ENCODE measurements at regions not wholly inside any gene's neighbourhood (a gene's known extent, or its start where the extent isn't known, plus 50 kb on each side); places are given as distances from the start of the nearest gene placed in this dataset.

GRCh38 chr6:110532431-110532830 is 56.0 kb upstream of the SLC22A16 start:
- intact Hi-C loops (cut with DNase I, micrococcal nuclease), result no loop called here
- no peaks in the 10 kb centered on the region for H3K36me3 Mint-ChIP-seq (ENCODE audit: low read depth)
- ATAC-seq (ENCODE audit: poor library complexity), result no peak
- H3K4me1 ChIP-seq (ENCODE audit: insufficient read depth, low read length), result peaks cover 4% of the 10 kb centered on the region
- no peak for TF ChIP-seq CTCF (IDR thresholded peaks at IDR 0.05)
- no peak for DNase-seq
- POLR2A ChIA-PET, result no interaction called here
- no peak overlapping the region for H3K4me3 Mint-ChIP-seq
- H3K4me1 Mint-ChIP-seq (ENCODE audit: low read depth), result peaks cover 7% of the 10 kb centered on the region
- no peaks in the 10 kb centered on the region for H3K9me3 Mint-ChIP-seq
- H3K27me3 ChIP-seq (ENCODE audit: control insufficient read depth in 1 of 2, insufficient read depth in 2 of 2, low read length in 2 of 2), result no peaks in the 10 kb centered on the region
- no peaks in the 10 kb centered on the region for H3K9me3 ChIP-seq (ENCODE audit: control insufficient read depth in 1 of 2, insufficient read depth in 1 of 2, low read length in 2 of 2)
- CTCF ChIA-PET, result no interaction called here
- no peaks in the 10 kb centered on the region for H3K36me3 ChIP-seq (ENCODE audit: insufficient read depth, low read length)
- H3K4me3 ChIP-seq (ENCODE audit: low read length), result no peak overlapping the region
- no peak overlapping the region for H3K27ac ChIP-seq (ENCODE audit: low read depth in 1 of 2, low read length in 2 of 2)
- H3K27ac Mint-ChIP-seq, result no peak overlapping the region
- H3K27me3 Mint-ChIP-seq, result no peaks in the 10 kb centered on the region

- no peaks in the 10 kb centered on the region for H3K4me1 Mint-ChIP-seq (ENCODE audit: low read depth)
- Histone ChIP-seq H3K27me3 (ENCODE audit: control insufficient read depth in 1 of 2, insufficient read depth in 2 of 2, low read length in 2 of 2) (no peaks in the 10 kb centered on the region), H3K4me1 (ENCODE audit: insufficient read depth, low read length) (peaks cover 4% of the 10 kb centered on the region), H3K36me3 (ENCODE audit: insufficient read depth, low read length) (no peaks in the 10 kb centered on the region), H3K27ac (ENCODE audit: low read depth in 1 of 2, low read length in 2 of 2) (no peak overlapping the region), H3K9me3 (ENCODE audit: control insufficient read depth in 1 of 2, insufficient read depth in 1 of 2, low read length in 2 of 2) (no peaks in the 10 kb centered on the region), H3K4me3 (ENCODE audit: low read length) (no peak overlapping the region)
- H3K9me3 Mint-ChIP-seq, result no peaks in the 10 kb centered on the region
- H3K27ac Mint-ChIP-seq, result no peak overlapping the region
- TF ChIP-seq CTCF (IDR thresholded peaks at IDR 0.05), result no peak
- intact Hi-C loops (cut with DNase I, micrococcal nuclease), result no loop called here
- H3K36me3 Mint-ChIP-seq (ENCODE audit: low read depth), result no peaks in the 10 kb centered on the region
- no peaks in the 10 kb centered on the region for H3K27me3 Mint-ChIP-seq
- CTCF ChIA-PET, result no interaction called here
- ATAC-seq (ENCODE audit: poor library complexity), result no peak
- no peak overlapping the region for H3K4me3 Mint-ChIP-seq
- no peak for DNase-seq
- POLR2A ChIA-PET, result no interaction called here
These were observed 54.3 kb upstream of the SLC22A16 start for GRCh38 chr6:110530671-110531070.

GRCh38 chr6:110529907-110530306 is 53.5 kb upstream of the SLC22A16 start:
- no peaks in the 10 kb centered on the region for H3K36me3 ChIP-seq (ENCODE audit: insufficient read depth, low read length)
- no peak for ATAC-seq (ENCODE audit: poor library complexity)
- H3K36me3 Mint-ChIP-seq (ENCODE audit: low read depth), result no peaks in the 10 kb centered on the region

More at GRCh38 chr6:110529907-110530306, 53.5 kb upstream of the SLC22A16 start:
- no peak overlapping the region for H3K4me3 Mint-ChIP-seq
- ChIA-PET CTCF (interaction anchor here (1.6 kb wide), 1 partner anchor 470 kb away, joined by 4 read pairs; no protein-coding TSS in a partner anchor), POLR2A (no interaction called here)
- no peaks in the 10 kb centered on the region for H3K27me3 Mint-ChIP-seq
- Histone ChIP-seq H3K27ac (ENCODE audit: low read depth in 1 of 2, low read length in 2 of 2) (no peak overlapping the region), H3K27me3 (ENCODE audit: control insufficient read depth in 1 of 2, insufficient read depth in 2 of 2, low read length in 2 of 2) (no peaks in the 10 kb centered on the region), H3K4me3 (ENCODE audit: low read length) (no peak overlapping the region), H3K4me1 (ENCODE audit: insufficient read depth, low read length) (peaks cover 2% of the 10 kb centered on the region), H3K9me3 (ENCODE audit: control insufficient read depth in 1 of 2, insufficient read depth in 1 of 2, low read length in 2 of 2) (no peaks in the 10 kb centered on the region)
- TF ChIP-seq CTCF (IDR thresholded peaks at IDR 0.05), result no peak
- no peak overlapping the region for H3K27ac Mint-ChIP-seq
- intact Hi-C loops (cut with DNase I, micrococcal nuclease), result loop anchor here (1.0 to 10.0 kb wide), 4 partner anchors 347 to 1632 kb away; no protein-coding TSS in a partner anchor
- H3K4me1 Mint-ChIP-seq (ENCODE audit: low read depth), result no peaks in the 10 kb centered on the region
- H3K9me3 Mint-ChIP-seq, result no peaks in the 10 kb centered on the region
- DNase-seq, result no peak

Data from CD4-positive, alpha-beta T cell (primary cell).